MM.1S (cell line): ENCODE measurements at regions not wholly inside any gene's neighbourhood (a gene's known extent, or its start where the extent isn't known, plus 50 kb on each side); places are given as distances from the start of the nearest gene placed in this dataset.

ENCODE experiments used
- DNase-seq: peaks from one replicate; pipeline ENCODE4 v3.0.0-alpha.2; 2015
- H2AFZ ChIP-seq: fragments of 300-600 bp; sonication (generic); 2 replicates; pipeline ENCODE4 v1.6.0; 2016; ENCODE audit warnings: antibody characterized with exemption, low read length
- H3F3A ChIP-seq: fragments of 300-600 bp; sonication (generic); 2 replicates; pipeline ENCODE4 v1.6.1; 2016; ENCODE audit warnings: mild to moderate bottlenecking, antibody characterized with exemption, low read length, moderate library complexity, mixed read lengths; ENCODE audit not compliant: insufficient read depth
- H3K27ac ChIP-seq: fragments of 300-600 bp; sonication (generic); 2 replicates; pipeline ENCODE4 v1.5.1; 2016; ENCODE audit warnings: mild to moderate bottlenecking, low read length
- H3K27me3 ChIP-seq: fragments of 300-600 bp; sonication (generic); replicated peaks from 2 replicates; pipeline ENCODE4 v1.6.0; 2016; ENCODE audit warnings: low read length; ENCODE audit not compliant: insufficient read depth
- H3K36me3 ChIP-seq: fragments of 300-600 bp; sonication (generic); replicated peaks from 2 replicates; pipeline ENCODE4 v1.6.1; 2016; ENCODE audit warnings: mild to moderate bottlenecking, low read length, mixed read lengths; ENCODE audit not compliant: insufficient read depth
- H3K4me1 ChIP-seq: fragments of 300-600 bp; sonication (generic); 2 replicates; pipeline ENCODE4 v1.6.1; 2016; ENCODE audit warnings: low read length, mixed read lengths
- H3K4me2 ChIP-seq: fragments of 300-600 bp; sonication (generic); 2 replicates; pipeline ENCODE4 v1.6.0; 2016; ENCODE audit warnings: low read depth, low read length
- H3K4me3 ChIP-seq: fragments of 300-600 bp; sonication (generic); 2 replicates; pipeline ENCODE4 v1.5.1; 2016; ENCODE audit warnings: low read length, mixed read lengths
- H3K79me2 ChIP-seq: fragments of 300-600 bp; sonication (generic); 2 replicates; pipeline ENCODE4 v1.6.1; 2016; ENCODE audit warnings: mixed run types, low read length, mixed read lengths
- H3K9ac ChIP-seq: fragments of 300-600 bp; sonication (generic); 2 replicates; pipeline ENCODE4 v1.6.1; 2016; ENCODE audit warnings: low read length, mixed read lengths
- H3K9me2 ChIP-seq: fragments of 300-600 bp; sonication (generic); replicated peaks from 2 replicates; pipeline ENCODE4 v1.6.1; 2016; ENCODE audit warnings: mild to moderate bottlenecking, low read length, mixed read lengths; ENCODE audit not compliant: insufficient read depth
- H3K9me3 ChIP-seq: fragments of 300-600 bp; sonication (generic); replicated peaks from 2 replicates; pipeline ENCODE4 v1.6.1; 2016; ENCODE audit warnings: mild to moderate bottlenecking, low read length, mixed read lengths; ENCODE audit not compliant: insufficient read depth
- H4K20me1 ChIP-seq: fragments of 300-600 bp; sonication (generic); 2 replicates; pipeline ENCODE4 v1.6.1; 2016; ENCODE audit warnings: mild to moderate bottlenecking, low read length, moderate library complexity, mixed read lengths; ENCODE audit not compliant: insufficient read depth
- EZH2 ChIP-seq: fragments of 300-600 bp; sonication (generic); optimal IDR thresholded peaks from 2 replicates; pipeline ENCODE3; 2017; ENCODE audit warnings: low read depth, mild to moderate bottlenecking, antibody characterized with exemption, low read length, mixed read lengths
- EZH2phosphoT487 ChIP-seq: fragments of 300-600 bp; sonication (generic); IDR thresholded peaks from 2 replicates; pipeline ENCODE4 v1.6.1; 2018; ENCODE audit warnings: antibody characterized with exemption, low read length
- TF ChIP-seq, protein P1 (sequence below): fragments of 300-600 bp; sonication (generic); IDR thresholded peaks from 2 replicates; pipeline ENCODE4 v1.5.1; 2016; ENCODE audit warnings: antibody characterized with exemption, low read length, mixed read lengths

DNA sequence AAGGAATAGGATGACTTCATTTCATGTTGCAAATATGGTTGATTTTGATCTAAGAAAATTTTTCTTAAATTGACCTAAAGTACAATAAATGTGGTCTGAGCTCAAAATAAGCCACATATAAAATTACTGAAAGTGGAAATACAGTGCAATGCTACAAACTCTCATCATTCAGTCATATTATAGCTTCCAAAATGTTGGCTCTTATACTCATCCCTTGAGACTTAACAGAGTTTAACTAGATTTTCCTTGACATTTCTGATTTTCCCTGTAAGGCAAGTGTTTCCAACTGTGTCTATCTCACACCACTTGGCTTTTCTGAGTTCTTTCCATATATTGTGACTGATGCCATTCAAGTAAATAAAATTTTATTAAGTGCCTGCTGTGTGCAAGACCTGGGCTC lies 123.7 kb upstream of the NTF3 start:
- Histone ChIP-seq H3K36me3 (no peaks in the 10 kb centered on the region), H3K27me3 (no peaks in the 10 kb centered on the region), H4K20me1 (no peaks in the 10 kb centered on the region), H3K4me3 (no peak overlapping the region), H3K4me2 (no peak overlapping the region), H2AFZ (no peak overlapping the region), H3K79me2 (no peaks in the 10 kb centered on the region), H3K4me1 (no peaks in the 10 kb centered on the region), H3K27ac (no peak overlapping the region), H3F3A (no peaks in the 10 kb centered on the region), H3K9me2 (no peaks in the 10 kb centered on the region), H3K9ac (no peak overlapping the region), H3K9me3 (no peaks in the 10 kb centered on the region)
- no peak for DNase-seq
- TF ChIP-seq EZH2phosphoT487 (no peak), EZH2 (no peak)
- TF ChIP-seq, protein P1, sequence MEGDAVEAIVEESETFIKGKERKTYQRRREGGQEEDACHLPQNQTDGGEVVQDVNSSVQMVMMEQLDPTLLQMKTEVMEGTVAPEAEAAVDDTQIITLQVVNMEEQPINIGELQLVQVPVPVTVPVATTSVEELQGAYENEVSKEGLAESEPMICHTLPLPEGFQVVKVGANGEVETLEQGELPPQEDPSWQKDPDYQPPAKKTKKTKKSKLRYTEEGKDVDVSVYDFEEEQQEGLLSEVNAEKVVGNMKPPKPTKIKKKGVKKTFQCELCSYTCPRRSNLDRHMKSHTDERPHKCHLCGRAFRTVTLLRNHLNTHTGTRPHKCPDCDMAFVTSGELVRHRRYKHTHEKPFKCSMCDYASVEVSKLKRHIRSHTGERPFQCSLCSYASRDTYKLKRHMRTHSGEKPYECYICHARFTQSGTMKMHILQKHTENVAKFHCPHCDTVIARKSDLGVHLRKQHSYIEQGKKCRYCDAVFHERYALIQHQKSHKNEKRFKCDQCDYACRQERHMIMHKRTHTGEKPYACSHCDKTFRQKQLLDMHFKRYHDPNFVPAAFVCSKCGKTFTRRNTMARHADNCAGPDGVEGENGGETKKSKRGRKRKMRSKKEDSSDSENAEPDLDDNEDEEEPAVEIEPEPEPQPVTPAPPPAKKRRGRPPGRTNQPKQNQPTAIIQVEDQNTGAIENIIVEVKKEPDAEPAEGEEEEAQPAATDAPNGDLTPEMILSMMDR: no peak

DNA sequence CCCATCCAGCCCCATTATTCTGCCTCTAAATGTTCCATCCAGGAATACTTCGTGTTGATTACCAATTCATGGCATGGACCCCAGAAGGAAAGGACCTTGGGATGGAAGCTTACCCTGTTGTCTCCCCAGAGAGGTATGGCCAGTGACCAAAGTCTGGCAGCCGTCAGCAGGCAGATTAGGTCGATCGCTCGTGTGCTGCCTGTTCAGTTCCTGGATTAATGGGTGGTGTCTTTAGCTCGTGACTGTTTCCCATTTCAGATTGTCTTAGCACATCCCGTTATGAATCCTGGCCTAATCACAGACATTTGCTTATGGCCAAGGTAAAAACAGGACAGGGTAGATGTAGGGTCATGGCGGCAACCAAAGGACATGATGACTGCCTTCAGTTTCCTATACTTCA lies 122.9 kb upstream of the NTF3 start:
- TF ChIP-seq EZH2phosphoT487: no peak
- TF ChIP-seq EZH2: no peak
- TF ChIP-seq, protein P1: no peak
- H2AFZ ChIP-seq: no peak overlapping the region
- H3K36me3 ChIP-seq: no peaks in the 10 kb centered on the region
- no peaks in the 10 kb centered on the region for H3K27me3 ChIP-seq
- no peaks in the 10 kb centered on the region for H3K9me2 ChIP-seq
- H3K4me1 ChIP-seq: no peaks in the 10 kb centered on the region
- H3K4me2 ChIP-seq: no peak overlapping the region
- H3K4me3 ChIP-seq: no peak overlapping the region
- H3K27ac ChIP-seq: no peak overlapping the region
- DNase-seq: no peak
- H4K20me1 ChIP-seq: no peaks in the 10 kb centered on the region
- no peak overlapping the region for H3K9ac ChIP-seq
- no peaks in the 10 kb centered on the region for H3K9me3 ChIP-seq
- H3K79me2 ChIP-seq: no peaks in the 10 kb centered on the region
- no peaks in the 10 kb centered on the region for H3F3A ChIP-seq

- DNase-seq: no peak
- Histone ChIP-seq H2AFZ (no peak overlapping the region), H3K79me2 (no peaks in the 10 kb centered on the region), H3K36me3 (no peaks in the 10 kb centered on the region), H3F3A (no peaks in the 10 kb centered on the region), H3K9me3 (no peaks in the 10 kb centered on the region), H3K4me3 (no peak overlapping the region), H3K4me2 (no peak overlapping the region), H4K20me1 (no peaks in the 10 kb centered on the region), H3K9ac (no peak overlapping the region), H3K4me1 (no peaks in the 10 kb centered on the region), H3K9me2 (no peaks in the 10 kb centered on the region), H3K27ac (no peak overlapping the region), H3K27me3 (no peaks in the 10 kb centered on the region)
- TF ChIP-seq EZH2phosphoT487 (no peak), EZH2 (no peak)
- TF ChIP-seq, protein P1: no peak
Measured at GRCh38 chr12:5309654-5310053, 122.3 kb upstream of the NTF3 start.
